NCI-H2171 treated with DMSO at 0.1 percent for 48 hours (cell line): ENCODE measurements at regions not wholly inside any gene's neighbourhood (a gene's known extent, or its start where the extent isn't known, plus 50 kb on each side); places are given as distances from the start of the nearest gene placed in this dataset.

Source experiments
- DNase-seq: peaks from one replicate; lab custom pipeline; 2025; lab: John Stamatoyannopoulos, UW

DNA sequence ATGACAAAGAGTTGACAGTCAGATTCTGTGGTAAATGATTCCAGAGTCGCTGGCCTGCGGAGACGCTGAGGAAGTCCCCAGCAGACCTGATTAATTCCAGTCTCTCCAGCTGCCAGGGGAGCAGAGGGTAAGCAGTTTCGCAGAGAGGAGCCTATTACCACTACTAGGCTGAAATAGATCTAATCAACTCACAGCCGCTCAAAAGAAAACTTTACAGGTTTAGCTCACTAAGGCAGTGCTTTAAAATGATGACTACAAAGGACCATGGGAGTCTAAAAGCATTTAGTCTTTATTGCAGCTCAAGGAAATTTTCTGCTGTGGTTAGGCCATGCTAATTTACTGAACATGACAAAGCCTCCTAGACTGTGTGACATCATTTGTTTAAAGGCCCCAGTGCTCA is 445.6 kb upstream of the POU3F3 start:
- DNase-seq = no peak

GRCh38 chr2:104410136-104410535 is 443.8 kb upstream of the POU3F3 start:
- no peak for DNase-seq

DNA sequence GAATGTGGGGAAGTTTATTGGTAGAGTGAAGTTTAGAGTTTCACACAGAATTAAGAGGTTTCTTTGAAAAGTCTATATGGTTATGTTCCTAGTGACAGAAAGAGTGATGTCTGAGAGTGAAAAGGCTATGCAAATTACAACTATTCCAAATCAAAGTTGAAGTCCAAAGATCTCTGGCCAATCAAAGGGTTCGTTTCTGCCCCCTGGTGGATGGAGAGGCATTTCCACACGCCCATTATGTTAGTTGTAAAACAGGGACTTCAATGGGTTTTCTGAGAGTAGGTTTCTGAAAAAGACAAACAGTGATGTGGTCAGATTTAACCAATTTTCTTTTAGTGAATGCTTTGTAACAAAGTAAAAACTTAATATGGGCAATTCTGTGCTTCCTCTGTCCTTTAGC is 441.5 kb upstream of the POU3F3 start:
- DNase-seq = no peak

- no peak for DNase-seq
These were observed 440.0 kb upstream of the POU3F3 start for GRCh38 chr2:104413890-104414289.

DNA sequence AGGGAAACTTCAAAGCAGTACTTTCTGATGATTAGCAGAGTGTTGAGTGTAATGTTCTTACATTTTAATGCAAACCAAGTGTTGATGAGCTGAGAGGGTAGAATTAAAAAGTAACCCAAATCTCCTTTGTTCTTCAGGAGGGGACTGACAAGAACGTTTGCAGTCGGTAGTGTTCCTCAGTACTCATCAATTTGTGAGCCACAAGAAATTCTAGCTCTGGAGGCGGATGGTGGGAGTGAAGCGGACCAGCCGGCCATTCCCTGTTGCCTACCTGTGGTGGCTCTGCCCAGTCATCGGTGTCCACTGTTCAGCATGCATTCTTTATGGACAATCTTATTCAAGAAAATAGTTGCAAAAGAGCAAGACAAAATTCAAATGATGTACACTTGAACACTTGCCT is 438.6 kb upstream of the POU3F3 start:
- DNase-seq = no peak

DNA sequence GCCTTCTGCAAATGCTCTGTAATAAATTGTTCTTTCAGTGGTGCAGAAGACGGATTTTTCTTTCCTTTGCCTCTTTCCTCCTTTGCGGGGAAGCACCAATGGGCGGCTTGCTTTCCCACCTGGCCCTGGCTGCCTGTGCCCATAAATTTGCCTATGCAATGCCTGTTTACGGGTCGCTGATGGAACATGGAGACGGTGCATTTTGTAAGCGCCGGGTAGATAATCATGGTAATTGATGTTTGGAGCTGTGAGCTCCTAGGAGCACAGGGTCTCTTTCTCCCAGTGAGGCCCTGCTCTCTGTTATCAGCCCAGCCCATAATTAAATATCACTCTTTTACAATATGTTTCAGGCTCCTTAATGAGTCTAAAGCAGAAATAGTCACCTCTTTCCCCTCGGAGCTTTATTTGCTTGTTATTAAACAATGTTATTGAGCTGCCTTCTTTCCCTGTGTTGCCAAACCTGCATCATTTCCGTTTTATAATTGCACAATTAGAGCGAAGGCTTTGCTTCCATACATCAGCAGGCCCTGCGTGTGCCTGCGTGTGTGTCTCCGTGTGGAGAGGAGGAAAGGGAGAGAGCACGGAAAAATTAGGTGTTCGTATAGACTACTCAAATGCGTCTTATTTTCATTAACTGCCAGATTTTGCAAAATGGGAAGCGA is 437.4 kb upstream of the POU3F3 start:
- no peak for DNase-seq

DNA sequence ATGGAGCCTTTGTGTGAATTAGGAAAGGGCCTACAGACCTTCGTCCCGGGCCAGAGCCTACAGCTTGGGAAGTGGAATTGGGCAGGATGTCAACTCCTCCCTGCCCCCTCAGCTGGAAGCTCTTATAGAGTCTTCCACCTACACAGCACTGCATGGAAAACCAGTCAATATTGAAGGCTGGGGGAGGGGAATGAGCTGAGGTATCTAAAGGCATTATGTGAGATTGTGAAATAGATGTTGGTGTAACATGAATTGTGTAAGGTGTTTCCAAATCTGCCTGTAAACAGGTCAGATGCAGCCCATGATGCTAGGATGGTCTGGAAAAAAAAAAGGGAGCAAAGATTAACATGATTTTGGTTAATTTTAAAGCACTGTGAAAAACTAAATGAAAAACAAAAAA is 433.5 kb upstream of the POU3F3 start:
- no peak for DNase-seq

DNA sequence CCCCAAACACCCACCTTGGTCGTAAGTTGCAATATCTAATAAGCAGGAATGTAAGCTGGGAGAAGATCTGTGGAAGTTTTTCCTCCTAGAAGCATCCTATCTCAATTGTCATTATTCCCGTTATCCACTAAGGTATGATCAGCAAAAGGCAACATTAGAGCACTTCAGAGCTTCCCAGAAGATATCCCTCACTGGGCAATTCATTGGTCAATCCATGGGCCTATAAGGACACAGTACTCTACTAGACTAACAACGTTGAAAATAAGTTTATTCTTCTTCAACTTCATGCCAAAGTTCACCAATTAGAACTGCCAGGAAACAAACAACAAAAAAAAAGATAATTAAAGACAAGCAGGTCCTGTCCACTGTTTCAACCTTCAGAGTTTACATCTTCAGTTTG is 433.0 kb upstream of the POU3F3 start:
- DNase-seq = no peak

- DNase-seq = no peak
These were observed 427.9 kb upstream of the POU3F3 start for GRCh38 chr2:104425850-104426595.

DNA sequence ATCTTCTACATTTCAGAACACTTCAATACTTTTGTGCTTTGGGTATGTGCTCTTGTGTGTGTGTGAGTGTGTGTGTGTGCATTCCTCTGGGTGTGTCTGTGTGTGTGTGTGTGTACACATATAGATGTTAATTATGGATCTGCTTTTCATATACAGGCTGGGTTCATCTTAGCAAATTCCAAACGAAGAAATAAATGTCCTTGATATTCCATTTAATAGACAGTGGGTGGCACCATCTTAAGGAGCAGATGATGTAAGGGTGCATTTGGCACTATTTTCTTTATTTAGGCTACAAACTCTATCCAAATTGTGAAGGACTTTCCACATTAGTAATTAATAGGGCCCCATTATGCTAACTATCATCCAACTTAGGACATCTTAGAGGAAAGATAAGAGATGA is 425.8 kb upstream of the POU3F3 start:
- DNase-seq = no peak

DNA sequence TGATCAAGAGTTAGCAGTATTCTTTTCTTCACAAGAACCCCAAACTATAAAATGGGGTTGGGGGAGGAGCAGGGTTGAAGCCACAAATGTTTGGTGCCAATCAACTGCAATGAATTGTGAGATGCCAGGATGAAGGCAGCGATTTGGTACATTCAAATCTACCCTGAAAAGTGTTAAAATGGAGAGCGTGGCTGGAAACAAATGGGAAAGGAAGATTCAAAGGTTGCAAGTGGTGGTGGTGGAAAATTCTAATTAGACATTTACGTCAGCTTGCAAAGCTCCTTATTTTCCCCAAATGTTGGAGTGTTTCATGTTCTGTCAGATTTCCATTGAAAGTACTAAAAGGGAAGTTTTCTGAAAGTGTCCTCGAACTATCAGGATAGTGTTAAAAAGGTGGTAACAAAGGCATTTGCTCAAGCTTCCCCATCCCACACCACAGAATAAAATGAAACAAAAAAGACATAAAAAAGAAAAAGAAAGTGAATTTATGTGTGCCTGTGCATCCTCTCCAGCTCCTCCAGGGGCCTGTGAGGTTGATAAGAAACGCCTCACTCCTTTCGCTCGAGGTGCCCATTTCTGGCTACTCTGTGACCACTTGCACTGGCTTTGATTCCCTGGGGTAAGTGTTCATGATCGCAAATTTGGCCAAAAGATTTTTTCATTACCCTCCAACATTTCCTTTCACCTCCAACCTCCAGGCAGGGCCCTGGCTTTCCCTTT is 424.1 kb upstream of the POU3F3 start:
- DNase-seq = no peak

DNA sequence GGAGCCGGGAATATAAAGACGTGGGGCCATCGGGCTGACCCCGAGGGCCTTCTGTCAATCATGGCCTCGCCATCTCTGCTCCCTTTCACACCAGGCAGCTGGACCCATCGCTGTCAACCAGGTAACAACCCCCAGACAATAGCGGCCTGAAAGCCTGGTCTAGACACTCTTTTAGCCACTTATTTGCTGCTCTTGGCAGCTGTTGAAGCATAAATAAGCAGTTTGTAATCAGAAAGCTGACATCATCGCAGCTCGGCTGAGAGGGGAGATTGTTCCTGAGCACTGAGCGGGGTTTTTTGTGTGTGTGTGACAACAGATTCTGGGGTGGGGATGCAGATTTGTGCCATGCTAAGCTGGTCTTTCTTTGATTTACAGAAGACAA is 423.6 kb upstream of the POU3F3 start:
- DNase-seq = no peak

GRCh38 chr2:104430852-104431251 is 423.1 kb upstream of the POU3F3 start:
- no peak for DNase-seq

- DNase-seq = no peak
These were observed 422.2 kb upstream of the POU3F3 start for GRCh38 chr2:104431701-104432121.

- DNase-seq = no peak
These were observed 421.5 kb upstream of the POU3F3 start for GRCh38 chr2:104432401-104432800.

- DNase-seq = no peak
These were observed 420.9 kb upstream of the POU3F3 start for GRCh38 chr2:104432991-104433390.

DNA sequence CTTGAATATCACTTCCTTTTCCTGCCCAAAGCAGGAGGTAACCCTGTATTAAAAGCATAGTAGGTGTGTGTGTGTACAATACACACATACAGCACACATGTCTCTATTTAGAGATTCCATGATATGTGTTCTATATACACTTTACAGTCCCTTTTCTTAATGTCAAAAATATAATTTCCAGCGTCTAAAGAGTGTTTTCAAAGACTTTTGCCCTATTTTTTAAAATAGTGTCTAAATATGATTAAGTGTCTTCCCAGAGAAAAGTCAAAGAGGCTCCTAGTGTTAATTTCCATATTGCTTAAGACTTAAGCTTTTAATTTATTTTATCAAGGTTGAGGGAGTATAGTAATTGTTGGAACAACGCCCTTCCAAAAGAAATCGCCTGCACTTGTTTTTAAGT is 420.3 kb upstream of the POU3F3 start:
- no peak for DNase-seq

DNA sequence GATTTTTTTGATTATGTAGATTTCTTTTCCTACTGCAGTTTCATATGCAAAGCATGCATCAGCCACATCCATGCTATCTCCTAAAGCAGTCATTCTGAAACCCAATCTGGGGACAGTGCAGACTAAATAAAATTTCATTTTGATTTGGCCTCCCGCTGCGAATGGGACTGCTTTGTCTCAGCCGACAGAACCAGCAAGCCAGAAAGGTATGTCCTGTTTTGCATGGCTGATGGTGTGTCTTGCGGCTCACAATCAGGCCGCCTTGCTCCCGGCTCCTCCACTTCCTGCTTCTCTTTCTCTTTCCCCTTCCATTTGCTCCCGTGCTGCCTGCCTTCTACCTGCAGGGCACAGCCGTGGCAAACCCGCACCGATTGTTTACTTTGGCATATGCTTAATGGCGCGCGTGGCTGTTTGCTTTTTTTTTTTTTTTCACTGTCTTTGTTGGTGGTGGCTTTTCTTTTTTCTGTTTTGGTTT is 419.6 kb upstream of the POU3F3 start:
- no peak for DNase-seq

DNA sequence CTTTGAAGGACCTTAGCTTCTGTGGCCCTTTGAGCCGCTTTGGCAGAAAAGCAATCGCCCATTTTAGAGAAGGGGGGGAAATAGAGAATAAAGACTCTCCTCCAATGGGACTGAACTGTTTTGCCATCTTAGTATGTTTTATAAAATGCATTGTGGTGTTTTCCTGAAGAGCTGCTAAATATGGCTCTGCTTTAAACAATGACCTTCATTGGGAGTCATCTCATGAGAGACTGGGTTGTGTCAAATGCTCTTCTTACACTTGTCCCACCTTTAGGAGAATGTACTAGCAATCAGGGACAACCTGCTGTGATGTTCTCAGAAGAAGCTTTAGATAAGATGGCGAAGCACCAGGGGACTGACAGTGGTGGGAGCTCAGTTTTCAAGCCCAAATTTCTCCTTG is 418.9 kb upstream of the POU3F3 start:
- DNase-seq = no peak

GRCh38 chr2:104438481-104438880 is 415.4 kb upstream of the POU3F3 start:
- DNase-seq = no peak

- DNase-seq = no peak
These were observed 410.8 kb upstream of the POU3F3 start for GRCh38 chr2:104443145-104443544.

DNA sequence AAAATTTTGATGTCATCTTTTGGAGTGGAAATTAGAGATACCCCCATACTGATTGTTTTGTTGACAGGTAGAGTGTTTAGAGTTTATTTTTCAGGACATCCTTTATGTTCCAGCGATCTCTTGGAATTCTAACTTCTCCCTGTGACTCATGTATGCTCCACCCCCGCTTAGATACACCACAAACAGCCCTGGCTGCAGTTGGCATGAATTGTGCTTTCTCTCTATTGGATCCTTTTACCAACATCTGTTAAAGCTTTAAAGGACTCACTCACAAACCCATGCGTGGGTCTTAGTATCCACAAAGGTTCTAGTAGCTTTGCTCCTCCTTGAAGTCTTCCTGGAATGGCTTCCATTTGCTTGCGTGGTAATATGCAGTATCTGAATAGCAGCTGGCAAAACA is 409.5 kb upstream of the POU3F3 start:
- DNase-seq = no peak

DNA sequence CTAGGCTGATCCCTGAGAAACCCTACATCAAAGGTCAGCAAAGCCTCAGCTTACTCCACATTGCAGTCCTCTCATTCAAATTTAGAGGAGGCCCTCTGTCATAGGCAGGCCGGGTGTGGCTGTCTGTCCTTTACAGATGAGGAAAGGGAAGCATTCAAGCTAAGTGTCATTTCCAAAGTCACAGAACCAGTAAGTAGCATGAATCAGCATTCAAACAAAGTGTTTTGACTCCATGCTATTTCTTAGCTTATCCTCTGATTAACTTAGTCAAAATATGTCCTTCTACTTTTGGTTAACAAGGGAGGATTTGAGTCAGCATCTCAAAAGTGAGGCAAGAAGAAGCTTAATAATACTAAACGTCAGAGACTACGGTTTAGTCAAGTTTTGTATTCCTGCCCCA is 409.0 kb upstream of the POU3F3 start:
- DNase-seq = no peak
